ENCODE measurements at regions not wholly inside any gene's neighbourhood (a gene's known extent, or its start where the extent isn't known, plus 50 kb on each side); places are given as distances from the start of the nearest gene placed in this dataset.

- no peak for TF ChIP-seq CTCF (IDR thresholded peaks at IDR 0.05)
- no peak for TF ChIP-seq POLR2A (IDR thresholded peaks at IDR 0.05)
These were observed 49.9 kb upstream of the TAB2 start for GRCh38 chr6:149267513-149268043.
